Mesodermal cell (in vitro differentiated cells): ENCODE measurements at regions not wholly inside any gene's neighbourhood (a gene's known extent, or its start where the extent isn't known, plus 50 kb on each side); places are given as distances from the start of the nearest gene placed in this dataset.
A peak's percentile ranks its signal among the peaks of the same experiment; 100 is the strongest.

Experiments used
- H3K27ac ChIP-seq: 2 replicates; pipeline ENCODE4 v1.7.0; 2013; ENCODE audit warnings: mild to moderate bottlenecking, low read depth, low read length, moderate library complexity; ENCODE audit not compliant: severe bottlenecking
- H3K36me3 ChIP-seq: 2 replicates; pipeline ENCODE4 v1.7.1; 2013; ENCODE audit warnings: mild to moderate bottlenecking, low read length, moderate library complexity; ENCODE audit not compliant: control insufficient read depth, insufficient read depth
- H3K4me1 ChIP-seq: one replicate; pipeline ENCODE4 v1.7.1; 2013; ENCODE audit warnings: mild to moderate bottlenecking, low read length; ENCODE audit not compliant: insufficient read depth, control insufficient read depth, poor library complexity, severe bottlenecking
- H3K4me3 ChIP-seq: 2 replicates; pipeline ENCODE4 v1.7.0; 2013; ENCODE audit warnings: low read length, control low read depth, mild to moderate bottlenecking; ENCODE audit not compliant: insufficient read depth, poor library complexity, severe bottlenecking; ENCODE audit errors: extremely low read depth
- H3K9me3 ChIP-seq: 2 replicates; pipeline ENCODE4 v1.7.1; 2013; ENCODE audit warnings: mild to moderate bottlenecking, low read length, moderate library complexity; ENCODE audit not compliant: control insufficient read depth
- WGBS, 2 experiments: methylation state at CpG; one replicate each; pipeline ENCODE4 v1.1.5; 2013; ENCODE audit warnings: missing lambda C conversion rate in 2 of 2; ENCODE audit not compliant: insufficient coverage in 2 of 2; 5-methylcytosine and 5-hydroxymethylcytosine counted together

DNA sequence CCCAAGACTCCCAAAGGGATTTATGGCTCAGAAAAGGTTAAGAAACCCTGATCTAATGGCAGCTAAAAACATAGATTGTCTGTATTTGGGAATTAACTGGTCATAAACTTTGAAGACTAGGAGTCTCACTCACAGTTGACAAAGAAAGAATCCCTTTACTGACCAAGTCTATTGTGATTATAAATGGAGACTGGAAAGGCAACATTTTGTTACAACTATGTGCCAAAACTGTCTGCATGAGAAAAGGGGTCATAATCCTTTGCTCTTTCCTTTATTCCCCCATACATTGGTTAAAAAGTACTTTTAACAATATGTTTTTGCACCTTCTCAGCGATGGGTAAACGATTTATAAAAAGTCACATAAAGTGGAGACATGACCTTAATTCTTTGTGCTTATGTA lies 206.9 kb upstream of the MAP3K7 start:
- Histone ChIP-seq H3K9me3 (no peaks in the 10 kb centered on the region), H3K4me1 (peaks cover 12% of the 10 kb centered on the region), H3K4me3 (no peak overlapping the region), H3K36me3 (no peaks in the 10 kb centered on the region), H3K27ac (no peak overlapping the region)
- WGBS, 2 experiments, result 100% methylated on average over 2 of the region's 2 CpGs; no CpG with 5 or more reads in 1 of the 2 experiments

- no peaks in the 10 kb centered on the region for H3K36me3 ChIP-seq
- no peaks in the 10 kb centered on the region for H3K9me3 ChIP-seq
- no peak overlapping the region for H3K4me3 ChIP-seq
- WGBS, 2 experiments, result 44 to 82% methylated on average over 1 to 2 of the region's 2 CpGs
- H3K27ac ChIP-seq, result peak overlapping the region; percentile 64
- peaks cover 12% of the 10 kb centered on the region for H3K4me1 ChIP-seq
Observed at GRCh38 chr6:90790696-90791095, 203.8 kb upstream of the MAP3K7 start.

DNA sequence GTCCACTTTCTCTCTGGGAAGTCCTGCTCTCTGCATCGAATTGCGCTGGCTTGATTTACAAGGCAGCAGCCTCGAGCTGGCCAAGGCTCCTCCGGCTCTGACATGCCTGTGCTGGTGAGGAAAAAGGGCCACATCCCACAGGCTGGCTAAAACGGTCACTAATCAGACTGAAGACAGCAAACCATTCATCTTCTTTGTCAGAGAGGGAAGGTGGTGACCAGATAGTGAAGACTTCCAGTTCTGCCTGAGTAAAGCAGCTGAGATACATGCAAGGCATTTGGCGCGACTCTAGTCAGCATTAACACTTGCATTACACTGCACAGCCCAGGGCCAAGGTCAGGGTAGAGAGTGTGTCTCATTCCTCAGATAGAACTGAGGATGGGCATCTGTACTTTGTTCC lies 203.2 kb upstream of the MAP3K7 start:
- Histone ChIP-seq H3K9me3 (no peaks in the 10 kb centered on the region), H3K36me3 (no peaks in the 10 kb centered on the region), H3K4me3 (no peak overlapping the region), H3K4me1 (peaks cover 12% of the 10 kb centered on the region), H3K27ac (peak overlapping the region; percentile 64)
- 67 to 100% methylated on average over 2 to 4 of the region's 7 CpGs for WGBS, 2 experiments

DNA sequence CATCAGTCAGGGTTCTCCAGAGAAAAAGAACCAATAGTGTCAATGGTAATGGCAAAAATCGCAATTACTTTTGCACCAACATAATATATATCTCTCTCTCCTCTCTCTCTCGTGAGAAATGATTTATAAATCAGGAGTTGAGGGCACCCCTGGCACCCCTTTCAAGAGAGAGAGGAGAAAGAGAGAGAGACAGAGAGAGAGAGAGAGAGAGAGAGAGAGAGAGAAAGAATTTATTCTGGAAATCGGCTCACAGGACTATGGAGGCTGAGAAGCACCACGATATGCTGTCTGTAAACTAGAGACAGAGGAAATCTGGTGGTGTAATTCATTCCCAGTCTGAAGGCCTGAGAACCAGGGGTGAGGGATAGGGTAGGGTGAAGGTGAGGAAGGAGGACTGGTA lies 201.9 kb upstream of the MAP3K7 start:
- no peaks in the 10 kb centered on the region for H3K9me3 ChIP-seq
- H3K4me1 ChIP-seq, result peaks cover 12% of the 10 kb centered on the region
- 84 to 95% methylated on average over 2 of the region's 4 CpGs for WGBS, 2 experiments
- H3K4me3 ChIP-seq, result no peak overlapping the region
- H3K27ac ChIP-seq, result no peak overlapping the region
- H3K36me3 ChIP-seq, result no peaks in the 10 kb centered on the region

DNA sequence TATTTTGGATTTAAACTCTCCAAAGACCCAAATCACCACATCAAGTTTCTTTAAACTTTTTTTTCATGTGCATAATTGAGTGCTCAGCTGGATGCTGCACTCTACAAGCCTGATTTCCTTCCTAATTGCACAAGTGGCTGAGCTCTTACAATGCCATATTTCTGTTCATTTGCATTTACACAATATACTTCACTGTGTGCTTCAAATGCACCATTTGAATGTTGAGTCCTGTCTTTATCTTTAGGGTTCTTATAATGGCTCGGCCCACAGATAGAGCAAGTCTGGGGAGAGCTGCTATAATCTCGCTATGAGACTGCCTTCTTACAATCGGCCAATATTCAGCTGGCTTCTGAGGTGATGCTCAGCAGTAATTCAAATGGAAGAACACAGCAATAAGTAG lies 200.6 kb upstream of the MAP3K7 start:
- WGBS, 2 experiments, result 71 to 73% methylated on average over 3 of the region's 3 CpGs
- Histone ChIP-seq H3K4me3 (no peak overlapping the region), H3K9me3 (no peaks in the 10 kb centered on the region), H3K4me1 (peaks cover 12% of the 10 kb centered on the region), H3K27ac (no peak overlapping the region), H3K36me3 (no peaks in the 10 kb centered on the region)

- Histone ChIP-seq H3K4me1 (no peaks in the 10 kb centered on the region), H3K4me3 (no peak overlapping the region), H3K36me3 (no peaks in the 10 kb centered on the region), H3K27ac (no peak overlapping the region), H3K9me3 (no peaks in the 10 kb centered on the region)
- WGBS, 2 experiments, result 100% methylated on average over 2 of the region's 3 CpGs; no CpG with 5 or more reads in 1 of the 2 experiments
Observed at GRCh38 chr6:90780778-90781177, 193.9 kb upstream of the MAP3K7 start.

GRCh38 chr6:90780141-90780540 lies 193.3 kb upstream of the MAP3K7 start:
- Histone ChIP-seq H3K4me1 (no peaks in the 10 kb centered on the region), H3K27ac (no peak overlapping the region), H3K4me3 (no peak overlapping the region), H3K9me3 (no peaks in the 10 kb centered on the region), H3K36me3 (no peaks in the 10 kb centered on the region)
- WGBS, 2 experiments, result no CpG with 5 or more reads among the region's 1 CpG

DNA sequence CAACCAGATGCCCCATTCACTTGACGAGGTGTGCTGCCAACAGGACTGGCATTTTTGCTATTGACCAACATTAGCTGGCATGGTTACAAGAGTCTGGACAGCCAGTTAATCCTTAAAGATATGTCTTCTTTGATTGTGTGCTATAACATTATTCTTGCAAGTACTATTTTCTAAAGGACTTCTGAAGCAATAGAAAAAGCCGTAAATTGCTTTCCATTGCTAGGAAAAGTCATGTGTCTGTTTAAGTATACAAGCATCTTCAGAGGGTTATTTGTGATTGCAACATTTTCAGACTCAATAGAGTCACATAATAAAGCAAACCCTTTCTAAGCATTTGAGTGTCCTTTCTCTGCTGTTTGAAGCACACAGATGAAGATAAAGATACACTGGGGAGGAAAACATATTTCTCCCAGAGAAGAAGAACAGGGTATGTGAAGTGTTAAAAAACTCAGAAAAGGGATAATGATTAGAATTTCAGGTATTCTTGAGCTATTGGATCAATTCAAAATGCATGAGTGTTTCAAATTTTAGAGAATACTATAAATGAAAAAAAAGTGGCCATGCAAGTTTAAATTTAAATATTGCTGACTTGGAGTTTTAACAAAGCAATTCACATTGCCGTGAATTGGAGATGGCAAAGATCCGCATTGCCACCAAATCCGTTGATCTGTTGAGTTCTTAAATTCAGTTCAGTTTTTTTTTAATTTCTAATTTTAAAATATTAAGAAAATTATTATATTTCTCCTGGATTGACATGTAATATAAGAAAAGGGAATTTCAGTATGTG lies 191.7 kb upstream of the MAP3K7 start:
- H3K4me1 ChIP-seq, result no peaks in the 10 kb centered on the region
- WGBS, 2 experiments, result 100% methylated on average over 1 of the region's 5 CpGs
- H3K36me3 ChIP-seq, result no peaks in the 10 kb centered on the region
- H3K4me3 ChIP-seq, result no peak overlapping the region
- H3K9me3 ChIP-seq, result no peaks in the 10 kb centered on the region
- H3K27ac ChIP-seq, result no peak overlapping the region

GRCh38 chr6:90770778-90771177 lies 183.9 kb upstream of the MAP3K7 start:
- H3K9me3 ChIP-seq, result no peaks in the 10 kb centered on the region
- no peak overlapping the region for H3K4me3 ChIP-seq
- H3K27ac ChIP-seq, result no peak overlapping the region
- H3K4me1 ChIP-seq, result peaks cover under 1% of the 10 kb centered on the region
- no peaks in the 10 kb centered on the region for H3K36me3 ChIP-seq

GRCh38 chr6:90765895-90766294 lies 179.0 kb upstream of the MAP3K7 start:
- WGBS, 2 experiments, result 90 to 100% methylated on average over 1 of the region's 3 CpGs
- Histone ChIP-seq H3K36me3 (no peaks in the 10 kb centered on the region), H3K4me3 (no peak overlapping the region), H3K9me3 (no peaks in the 10 kb centered on the region), H3K4me1 (peaks cover 5% of the 10 kb centered on the region), H3K27ac (no peak overlapping the region)

DNA sequence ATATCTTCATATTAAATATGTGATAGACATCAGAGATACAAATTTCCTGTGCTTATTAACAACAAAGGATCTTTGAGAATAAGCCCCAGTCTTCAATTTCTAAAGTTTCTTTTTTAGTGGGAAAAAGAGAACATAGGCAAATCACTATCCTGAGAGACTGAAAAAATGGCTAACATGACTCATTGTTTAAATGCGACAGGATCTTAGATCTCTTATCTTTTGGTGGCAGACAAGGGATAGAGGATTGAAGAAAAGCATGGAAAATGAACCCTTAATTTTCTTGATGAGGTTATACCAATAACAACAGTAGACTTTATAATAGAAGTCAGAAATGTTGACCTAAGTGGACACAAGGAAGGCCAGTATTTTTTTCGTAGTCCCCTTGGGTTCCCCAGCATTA lies 178.6 kb upstream of the MAP3K7 start:
- Histone ChIP-seq H3K36me3 (no peaks in the 10 kb centered on the region), H3K9me3 (no peaks in the 10 kb centered on the region), H3K4me3 (no peak overlapping the region), H3K4me1 (peaks cover 5% of the 10 kb centered on the region), H3K27ac (peak overlapping the region; percentile 12)
- WGBS, 2 experiments, result 100% methylated on average over 1 of the region's 2 CpGs
